AG10803 (cell line): ENCODE measurements at regions not wholly inside any gene's neighbourhood (a gene's known extent, or its start where the extent isn't known, plus 50 kb on each side); places are given as distances from the start of the nearest gene placed in this dataset.

Source experiments
- DNase-seq: peaks from one replicate; pipeline ENCODE4 v3.0.0; 2010; ENCODE audit warnings: low read depth
- H3K4me3 ChIP-seq: 2 replicates; pipeline ENCODE4 v1.5.1; 2011; ENCODE audit warnings: mild to moderate bottlenecking, low read length, control low read depth
- CTCF ChIP-seq: conservative IDR thresholded peaks from 2 replicates; pipeline ENCODE4 v1.5.1; 2011; ENCODE audit warnings: mild to moderate bottlenecking, low read length, control low read depth, inconsistent platforms

- TF ChIP-seq CTCF, result no peak
- H3K4me3 ChIP-seq, result no peak overlapping the region
- DNase-seq, result no peak
These were observed 428.3 kb downstream of the TNS3 start for GRCh38 chr7:47153576-47153975.

GRCh38 chr7:47153058-47153457 is 428.9 kb downstream of the TNS3 start:
- no peak overlapping the region for H3K4me3 ChIP-seq
- no peak for TF ChIP-seq CTCF
- peak; percentile 95 for DNase-seq

GRCh38 chr7:47152307-47152706 is 429.6 kb downstream of the TNS3 start:
- no peak overlapping the region for H3K4me3 ChIP-seq
- no peak for TF ChIP-seq CTCF
- DNase-seq, result no peak

GRCh38 chr7:47150497-47151260 is 431.2 kb downstream of the TNS3 start:
- no peak for DNase-seq
- no peak for TF ChIP-seq CTCF
- H3K4me3 ChIP-seq, result no peak overlapping the region

- no peak for TF ChIP-seq CTCF
- DNase-seq, result no peak
- no peak overlapping the region for H3K4me3 ChIP-seq
These were observed 431.9 kb downstream of the TNS3 start for GRCh38 chr7:47149971-47150370.

GRCh38 chr7:47149208-47149839 is 432.6 kb downstream of the TNS3 start:
- no peak for TF ChIP-seq CTCF
- H3K4me3 ChIP-seq, result no peak overlapping the region
- DNase-seq, result no peak
